VCaP (cell line): ENCODE measurements at regions not wholly inside any gene's neighbourhood (a gene's known extent, or its start where the extent isn't known, plus 50 kb on each side); places are given as distances from the start of the nearest gene placed in this dataset.

Experiments used
- H3K27ac ChIP-seq: fragments of 450-650 bp; 2 replicates; pipeline ENCODE4 v1.5.1; 2017
- TF ChIP-seq, protein P1 (sequence below): fragments of 450-650 bp; conservative IDR thresholded peaks from 2 replicates; pipeline ENCODE4 v1.5.1; 2017; ENCODE audit warnings: mild to moderate bottlenecking, moderate library complexity

DNA sequence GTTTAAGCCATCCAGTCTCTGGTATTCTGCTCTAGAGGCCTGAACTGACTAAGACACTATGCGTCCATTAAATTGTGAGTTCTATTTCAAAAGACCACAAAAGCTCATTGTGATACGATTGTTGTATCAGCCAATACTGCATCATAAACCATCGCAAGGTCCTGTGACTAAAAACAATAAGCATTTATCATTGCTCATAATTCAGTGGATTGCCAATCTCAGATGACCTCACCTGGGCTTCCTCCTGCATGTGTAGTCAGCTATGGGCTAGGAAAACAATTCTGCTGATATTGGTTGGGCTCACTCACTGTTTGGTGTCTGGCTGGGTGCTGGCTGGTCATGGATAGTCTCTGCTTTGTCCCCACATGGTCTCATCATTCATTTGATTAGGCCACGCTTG, 592.7 kb upstream of the BTBD3 start:
- no peak overlapping the region for H3K27ac ChIP-seq
- TF ChIP-seq, protein P1, sequence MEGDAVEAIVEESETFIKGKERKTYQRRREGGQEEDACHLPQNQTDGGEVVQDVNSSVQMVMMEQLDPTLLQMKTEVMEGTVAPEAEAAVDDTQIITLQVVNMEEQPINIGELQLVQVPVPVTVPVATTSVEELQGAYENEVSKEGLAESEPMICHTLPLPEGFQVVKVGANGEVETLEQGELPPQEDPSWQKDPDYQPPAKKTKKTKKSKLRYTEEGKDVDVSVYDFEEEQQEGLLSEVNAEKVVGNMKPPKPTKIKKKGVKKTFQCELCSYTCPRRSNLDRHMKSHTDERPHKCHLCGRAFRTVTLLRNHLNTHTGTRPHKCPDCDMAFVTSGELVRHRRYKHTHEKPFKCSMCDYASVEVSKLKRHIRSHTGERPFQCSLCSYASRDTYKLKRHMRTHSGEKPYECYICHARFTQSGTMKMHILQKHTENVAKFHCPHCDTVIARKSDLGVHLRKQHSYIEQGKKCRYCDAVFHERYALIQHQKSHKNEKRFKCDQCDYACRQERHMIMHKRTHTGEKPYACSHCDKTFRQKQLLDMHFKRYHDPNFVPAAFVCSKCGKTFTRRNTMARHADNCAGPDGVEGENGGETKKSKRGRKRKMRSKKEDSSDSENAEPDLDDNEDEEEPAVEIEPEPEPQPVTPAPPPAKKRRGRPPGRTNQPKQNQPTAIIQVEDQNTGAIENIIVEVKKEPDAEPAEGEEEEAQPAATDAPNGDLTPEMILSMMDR = no peak

DNA sequence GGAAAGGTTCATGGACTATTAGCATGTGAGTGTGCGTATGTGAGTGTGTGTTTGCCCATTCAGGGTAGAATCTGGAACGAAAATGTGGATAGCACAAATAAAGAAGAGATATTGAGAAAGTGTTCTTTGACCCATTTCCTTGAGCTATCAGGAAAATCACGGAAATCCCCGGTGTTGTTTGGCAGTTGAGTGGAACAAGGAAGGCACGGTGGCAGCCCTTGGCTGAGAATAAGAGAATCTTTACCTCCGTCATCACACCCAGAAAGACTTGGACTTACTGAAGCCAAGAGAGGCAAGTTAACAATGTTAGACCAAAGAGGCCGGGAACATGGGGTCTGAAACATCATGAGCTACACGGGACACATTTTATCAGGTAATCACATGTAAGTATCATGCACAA, 588.9 kb upstream of the BTBD3 start:
- TF ChIP-seq, protein P1 = no peak
- H3K27ac ChIP-seq = no peak overlapping the region

DNA sequence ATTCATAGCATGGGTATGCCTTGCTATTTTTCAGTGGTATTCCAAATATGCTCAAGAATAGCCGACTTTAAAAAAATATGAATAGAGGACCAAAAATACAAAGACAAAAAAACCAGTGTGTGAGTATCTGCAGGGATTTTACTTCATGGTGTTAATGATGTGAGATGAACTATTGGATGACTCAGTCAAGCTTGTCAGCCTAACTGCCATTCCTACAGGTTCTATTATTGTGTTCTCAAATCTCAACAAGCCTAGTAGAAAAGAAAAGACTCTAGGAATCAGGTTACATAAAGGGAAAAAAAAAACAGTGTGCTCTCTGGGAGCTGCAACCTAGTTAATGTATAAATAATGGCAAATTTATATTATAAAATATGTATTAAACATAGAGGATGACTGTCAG, 588.4 kb upstream of the BTBD3 start:
- no peak overlapping the region for H3K27ac ChIP-seq
- TF ChIP-seq, protein P1 = no peak

DNA sequence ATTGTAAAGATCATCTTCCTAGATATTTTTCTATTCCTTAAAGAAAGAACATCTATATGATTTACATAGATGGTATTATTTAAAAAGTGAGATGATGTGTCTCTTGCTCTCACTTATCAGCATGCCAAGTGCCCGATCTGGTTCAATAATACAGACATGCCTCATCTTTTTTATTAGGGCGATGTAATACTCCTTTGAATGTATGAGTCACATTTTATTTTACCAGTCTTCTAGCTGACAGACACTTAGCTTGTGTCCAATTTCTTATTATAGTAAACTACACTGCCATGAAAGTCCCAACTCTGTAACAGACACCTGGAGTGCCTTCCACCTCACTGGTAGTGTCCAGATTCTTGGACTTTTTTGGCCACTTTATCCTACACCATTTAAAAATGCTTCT, 586.6 kb upstream of the BTBD3 start:
- TF ChIP-seq, protein P1 = no peak
- H3K27ac ChIP-seq = no peak overlapping the region

DNA sequence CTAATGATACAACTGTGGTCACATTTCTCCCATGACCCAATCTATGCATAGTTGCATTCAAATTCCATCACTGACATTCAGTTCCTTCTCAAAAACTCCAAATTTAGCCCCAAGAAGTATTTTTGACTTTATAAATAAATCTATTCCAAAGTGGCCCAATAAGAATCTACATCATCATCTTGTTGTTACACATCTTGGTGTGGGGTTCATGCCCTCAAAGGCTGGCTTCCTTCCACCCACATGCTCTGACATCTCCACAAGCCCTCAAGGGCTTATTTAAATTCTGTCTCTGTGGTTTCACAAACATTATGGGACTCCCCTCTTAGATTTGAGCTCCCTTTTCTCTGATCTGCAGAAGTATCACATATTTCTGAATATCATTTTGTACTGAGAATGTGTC, 585.3 kb upstream of the BTBD3 start:
- TF ChIP-seq, protein P1 = no peak
- no peak overlapping the region for H3K27ac ChIP-seq

DNA sequence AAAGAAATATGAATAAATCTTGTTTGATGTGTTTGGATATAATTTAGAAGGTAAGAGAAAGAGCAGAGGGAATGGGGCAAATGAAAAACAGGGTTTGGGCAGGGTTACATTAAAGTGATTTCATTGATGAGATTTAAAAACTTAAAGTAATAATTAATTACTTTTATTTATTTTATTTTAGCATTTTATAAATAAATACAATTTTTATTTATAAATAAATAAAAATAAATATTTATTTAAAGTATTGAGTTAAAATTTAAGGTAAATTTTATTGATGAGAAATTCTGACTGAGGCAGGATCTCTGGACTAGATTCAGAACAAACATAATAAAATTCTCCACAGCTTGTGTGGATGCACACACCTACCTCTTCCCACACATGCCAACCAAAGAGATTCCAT, 584.1 kb upstream of the BTBD3 start:
- TF ChIP-seq, protein P1 = no peak
- H3K27ac ChIP-seq = no peak overlapping the region

DNA sequence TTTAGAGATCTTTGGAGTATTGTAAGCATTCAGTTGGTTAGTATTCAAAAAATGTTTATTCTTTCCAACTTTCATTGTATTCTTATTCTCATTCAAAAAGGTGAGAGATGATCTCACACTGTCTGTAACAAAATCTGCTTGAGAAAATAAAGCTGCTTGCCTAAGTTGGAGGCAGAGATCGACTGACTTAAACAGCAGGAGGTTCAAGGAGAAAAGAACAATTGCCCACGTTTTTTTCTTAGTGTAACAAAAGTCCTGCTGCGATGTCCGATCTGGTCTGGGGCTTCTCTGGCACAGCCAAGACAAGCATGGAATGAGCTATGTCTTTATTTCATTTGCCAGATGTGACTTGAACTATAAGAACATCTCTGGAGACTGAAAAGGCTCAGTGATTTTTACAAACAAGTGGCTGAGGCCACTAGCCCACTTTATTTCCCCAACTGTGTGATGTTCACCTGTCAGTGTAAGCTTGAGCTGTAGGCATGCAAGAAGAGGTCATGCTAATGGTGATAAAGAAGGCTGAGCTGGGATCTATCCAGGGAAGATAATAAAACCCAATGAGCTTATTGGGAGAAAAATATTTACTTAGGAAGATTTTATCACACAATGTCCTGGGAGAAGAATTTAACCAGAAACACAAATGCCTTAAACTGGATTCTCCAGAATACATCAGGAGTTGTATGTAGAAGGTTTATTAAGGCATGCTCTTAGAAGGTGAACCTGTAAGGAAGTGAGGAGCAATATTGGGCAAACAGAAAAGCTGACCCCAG, 580.1 kb upstream of the BTBD3 start:
- TF ChIP-seq, protein P1 = no peak
- H3K27ac ChIP-seq = no peak overlapping the region
